Adrenal gland (tissue), 5 donors: ENCODE measurements at regions not wholly inside any gene's neighbourhood (a gene's known extent, or its start where the extent isn't known, plus 50 kb on each side); places are given as distances from the start of the nearest gene placed in this dataset.

Source experiments
- POLR2A ChIP-seq, 2 donors: fragments of 450-650 bp; IDR thresholded peaks; one replicate each; pipeline ENCODE4 v1.6.1; 2017; ENCODE audit warnings: antibody characterized with exemption in 2 of 2, mild to moderate bottlenecking in 2 of 2, moderate library complexity in 1 of 2
- TF ChIP-seq, protein P1 (sequence below), 6 experiments: fragments of 450-650 bp in 4 of 6; fragments of 200-600 bp in 2 of 6; sonication (generic) in 1 of 6; IDR thresholded peaks; 1 replicate in 5 of 6; 2 replicates in 1 of 6; pipeline versions ENCODE4 v1.5.1 to v1.8.0; 2016 to 2021; ENCODE audit warnings: antibody characterized with exemption in 6 of 6, mild to moderate bottlenecking in 2 of 6, moderate library complexity in 1 of 6
- donor health status: DM: no; HTN: no; CAD: no.

DNA sequence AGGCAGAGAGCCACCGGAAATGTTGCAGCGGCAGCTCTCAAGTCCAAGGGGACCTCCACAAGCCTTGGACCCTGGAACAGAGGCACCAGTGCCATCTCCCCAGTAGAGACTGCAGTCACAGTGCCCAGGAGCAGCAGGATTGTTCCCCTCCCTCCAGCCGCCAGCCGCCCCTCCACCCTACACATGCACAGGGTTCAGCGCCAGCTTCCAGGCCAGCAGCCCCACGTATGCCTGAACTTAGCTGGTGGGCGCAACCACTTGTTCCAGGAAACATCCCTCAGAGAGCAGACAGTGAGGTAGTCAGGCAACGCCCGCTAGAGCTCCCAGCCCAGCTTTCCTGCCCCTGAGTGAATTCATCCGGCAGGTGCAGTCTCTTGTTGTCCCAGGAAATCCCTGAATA is 1098.1 kb upstream of the NCAM2 start:
- TF ChIP-seq, protein P1, sequence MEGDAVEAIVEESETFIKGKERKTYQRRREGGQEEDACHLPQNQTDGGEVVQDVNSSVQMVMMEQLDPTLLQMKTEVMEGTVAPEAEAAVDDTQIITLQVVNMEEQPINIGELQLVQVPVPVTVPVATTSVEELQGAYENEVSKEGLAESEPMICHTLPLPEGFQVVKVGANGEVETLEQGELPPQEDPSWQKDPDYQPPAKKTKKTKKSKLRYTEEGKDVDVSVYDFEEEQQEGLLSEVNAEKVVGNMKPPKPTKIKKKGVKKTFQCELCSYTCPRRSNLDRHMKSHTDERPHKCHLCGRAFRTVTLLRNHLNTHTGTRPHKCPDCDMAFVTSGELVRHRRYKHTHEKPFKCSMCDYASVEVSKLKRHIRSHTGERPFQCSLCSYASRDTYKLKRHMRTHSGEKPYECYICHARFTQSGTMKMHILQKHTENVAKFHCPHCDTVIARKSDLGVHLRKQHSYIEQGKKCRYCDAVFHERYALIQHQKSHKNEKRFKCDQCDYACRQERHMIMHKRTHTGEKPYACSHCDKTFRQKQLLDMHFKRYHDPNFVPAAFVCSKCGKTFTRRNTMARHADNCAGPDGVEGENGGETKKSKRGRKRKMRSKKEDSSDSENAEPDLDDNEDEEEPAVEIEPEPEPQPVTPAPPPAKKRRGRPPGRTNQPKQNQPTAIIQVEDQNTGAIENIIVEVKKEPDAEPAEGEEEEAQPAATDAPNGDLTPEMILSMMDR (IDR thresholded peaks at IDR 0.05) = no peak
- no peak for TF ChIP-seq POLR2A (IDR thresholded peaks at IDR 0.05)
